ENCODE measurements at regions not wholly inside any gene's neighbourhood (a gene's known extent, or its start where the extent isn't known, plus 50 kb on each side); places are given as distances from the start of the nearest gene placed in this dataset.
"Not testable (repeated sequence)": the region's sequence is repeated elsewhere in the genome, so short reads cannot be mapped to it uniquely, and the experiment has no call there.

GRCh38 chr16:26510924-26511323 lies 555.8 kb upstream of the C16orf82 start:
- no peak for DNase-seq

- no peak for DNase-seq
Measured at GRCh38 chr16:26511463-26511862, 555.3 kb upstream of the C16orf82 start.

GRCh38 chr16:26521626-26522025 lies 545.1 kb upstream of the C16orf82 start:
- no peak for DNase-seq

GRCh38 chr16:26524281-26524680 lies 542.4 kb upstream of the C16orf82 start:
- no peak for DNase-seq

GRCh38 chr16:26524846-26525245 lies 541.9 kb upstream of the C16orf82 start:
- no peak for DNase-seq

GRCh38 chr16:26525856-26526255 lies 540.9 kb upstream of the C16orf82 start:
- DNase-seq: no peak

- DNase-seq: no peak
Measured at GRCh38 chr16:26526633-26527032, 540.1 kb upstream of the C16orf82 start.

GRCh38 chr16:26530584-26531289 lies 536.0 kb upstream of the C16orf82 start:
- no peak for DNase-seq

GRCh38 chr16:26531290-26531730 lies 535.4 kb upstream of the C16orf82 start:
- DNase-seq: no peak

GRCh38 chr16:26532456-26532855 lies 534.3 kb upstream of the C16orf82 start:
- DNase-seq: no peak

GRCh38 chr16:26542198-26542597 lies 524.5 kb upstream of the C16orf82 start:
- no peak for DNase-seq

- no peak for DNase-seq
Measured at GRCh38 chr16:26546573-26546972, 520.2 kb upstream of the C16orf82 start.

GRCh38 chr16:26547681-26548080 lies 519.0 kb upstream of the C16orf82 start:
- no peak for DNase-seq

- DNase-seq: no peak
Measured at GRCh38 chr16:26550111-26550610, 516.6 kb upstream of the C16orf82 start.

GRCh38 chr16:26554030-26554429 lies 512.7 kb upstream of the C16orf82 start:
- DNase-seq: no peak

- no peak for DNase-seq
Measured at GRCh38 chr16:26561303-26561702, 505.4 kb upstream of the C16orf82 start.

GRCh38 chr16:26563018-26563417 lies 503.7 kb upstream of the C16orf82 start:
- DNase-seq: no peak

- no peak for DNase-seq
Measured at GRCh38 chr16:26567356-26567755, 499.4 kb upstream of the C16orf82 start.

- no peak for DNase-seq
Measured at GRCh38 chr16:26569793-26570192, 496.9 kb upstream of the C16orf82 start.

GRCh38 chr16:26578748-26579147 lies 488.0 kb upstream of the C16orf82 start:
- DNase-seq: no peak

GRCh38 chr16:26583803-26584202 lies 482.9 kb upstream of the C16orf82 start:
- DNase-seq: no peak

GRCh38 chr16:26593700-26594099 lies 473.0 kb upstream of the C16orf82 start:
- no peak for DNase-seq

GRCh38 chr16:26594666-26595065 lies 472.1 kb upstream of the C16orf82 start:
- DNase-seq: no peak

- DNase-seq: no peak
Measured at GRCh38 chr16:26595199-26595598, 471.5 kb upstream of the C16orf82 start.

- DNase-seq: not testable (repeated sequence)
Measured at GRCh38 chr16:26596033-26596432, 470.7 kb upstream of the C16orf82 start.
